ENCODE measurements at regions not wholly inside any gene's neighbourhood (a gene's known extent, or its start where the extent isn't known, plus 50 kb on each side); places are given as distances from the start of the nearest gene placed in this dataset.
A peak's percentile ranks its signal among the peaks of the same experiment; 100 is the strongest.

GRCh38 chrX:95860127-95860526, 824.5 kb upstream of the DIAPH2 start:
- Histone ChIP-seq H3K4me3 (ENCODE audit: low read length) (no peak overlapping the region), H3K27ac (ENCODE audit: low read length) (no peak overlapping the region), H3K4me1 (ENCODE audit: control insufficient read depth, insufficient read depth, low read length) (no peaks in the 10 kb centered on the region), H3K9me3 (ENCODE audit: control insufficient read depth, insufficient read depth, low read length) (no peaks in the 10 kb centered on the region), H3K27me3 (ENCODE audit: control insufficient read depth, insufficient read depth, low read length) (no peaks in the 10 kb centered on the region), H3K36me3 (ENCODE audit: control insufficient read depth, insufficient read depth, low read length) (no peaks in the 10 kb centered on the region)
- DNase-seq (ENCODE audit: low read depth, low spot score), result no peak
- WGBS (ENCODE audit: insufficient coverage, insufficient read length), result no CpG with 5 or more reads among the region's 1 CpG

GRCh38 chrX:95875661-95876060, 809.0 kb upstream of the DIAPH2 start:
- H3K27ac ChIP-seq (ENCODE audit: low read length), result no peak overlapping the region
- H3K36me3 ChIP-seq (ENCODE audit: control insufficient read depth, insufficient read depth, low read length), result no peaks in the 10 kb centered on the region
- no peak for DNase-seq (ENCODE audit: low read depth, low spot score)
- no peaks in the 10 kb centered on the region for H3K4me1 ChIP-seq (ENCODE audit: control insufficient read depth, insufficient read depth, low read length)
- no CpG with 5 or more reads among the region's 1 CpG for WGBS (ENCODE audit: insufficient coverage, insufficient read length)
- H3K4me3 ChIP-seq (ENCODE audit: low read length), result no peak overlapping the region
- H3K27me3 ChIP-seq (ENCODE audit: control insufficient read depth, insufficient read depth, low read length), result no peaks in the 10 kb centered on the region
- no peaks in the 10 kb centered on the region for H3K9me3 ChIP-seq (ENCODE audit: control insufficient read depth, insufficient read depth, low read length)

GRCh38 chrX:95878874-95879273, 805.8 kb upstream of the DIAPH2 start:
- no peaks in the 10 kb centered on the region for H3K36me3 ChIP-seq (ENCODE audit: control insufficient read depth, insufficient read depth, low read length)
- no peaks in the 10 kb centered on the region for H3K27me3 ChIP-seq (ENCODE audit: control insufficient read depth, insufficient read depth, low read length)
- DNase-seq (ENCODE audit: low read depth, low spot score), result no peak
- no peak overlapping the region for H3K4me3 ChIP-seq (ENCODE audit: low read length)
- WGBS (ENCODE audit: insufficient coverage, insufficient read length), result no CpG with 5 or more reads among the region's 4 CpGs
- no peak overlapping the region for H3K27ac ChIP-seq (ENCODE audit: low read length)
- H3K4me1 ChIP-seq (ENCODE audit: control insufficient read depth, insufficient read depth, low read length), result no peaks in the 10 kb centered on the region
- no peaks in the 10 kb centered on the region for H3K9me3 ChIP-seq (ENCODE audit: control insufficient read depth, insufficient read depth, low read length)

- WGBS (ENCODE audit: insufficient coverage, insufficient read length), result no CpG with 5 or more reads among the region's 2 CpGs
- DNase-seq (ENCODE audit: low read depth, low spot score), result no peak
- Histone ChIP-seq H3K9me3 (ENCODE audit: control insufficient read depth, insufficient read depth, low read length) (no peaks in the 10 kb centered on the region), H3K4me3 (ENCODE audit: low read length) (no peak overlapping the region), H3K27me3 (ENCODE audit: control insufficient read depth, insufficient read depth, low read length) (no peaks in the 10 kb centered on the region), H3K36me3 (ENCODE audit: control insufficient read depth, insufficient read depth, low read length) (no peaks in the 10 kb centered on the region), H3K27ac (ENCODE audit: low read length) (no peak overlapping the region), H3K4me1 (ENCODE audit: control insufficient read depth, insufficient read depth, low read length) (no peaks in the 10 kb centered on the region)
These were observed 800.5 kb upstream of the DIAPH2 start for GRCh38 chrX:95884186-95884585.

GRCh38 chrX:95885074-95885473, 799.6 kb upstream of the DIAPH2 start:
- H3K4me1 ChIP-seq (ENCODE audit: control insufficient read depth, insufficient read depth, low read length), result no peaks in the 10 kb centered on the region
- no peak for DNase-seq (ENCODE audit: low read depth, low spot score)
- no peaks in the 10 kb centered on the region for H3K9me3 ChIP-seq (ENCODE audit: control insufficient read depth, insufficient read depth, low read length)
- no peak overlapping the region for H3K4me3 ChIP-seq (ENCODE audit: low read length)
- H3K27me3 ChIP-seq (ENCODE audit: control insufficient read depth, insufficient read depth, low read length), result no peaks in the 10 kb centered on the region
- no peaks in the 10 kb centered on the region for H3K36me3 ChIP-seq (ENCODE audit: control insufficient read depth, insufficient read depth, low read length)
- no peak overlapping the region for H3K27ac ChIP-seq (ENCODE audit: low read length)
- WGBS (ENCODE audit: insufficient coverage, insufficient read length), result no CpG with 5 or more reads among the region's 3 CpGs

- no peak for DNase-seq (ENCODE audit: low read depth, low spot score)
- Histone ChIP-seq H3K4me3 (ENCODE audit: low read length) (no peak overlapping the region), H3K27ac (ENCODE audit: low read length) (no peak overlapping the region), H3K36me3 (ENCODE audit: control insufficient read depth, insufficient read depth, low read length) (no peaks in the 10 kb centered on the region), H3K9me3 (ENCODE audit: control insufficient read depth, insufficient read depth, low read length) (no peaks in the 10 kb centered on the region), H3K4me1 (ENCODE audit: control insufficient read depth, insufficient read depth, low read length) (no peaks in the 10 kb centered on the region), H3K27me3 (ENCODE audit: control insufficient read depth, insufficient read depth, low read length) (no peaks in the 10 kb centered on the region)
- WGBS (ENCODE audit: insufficient coverage, insufficient read length), result no CpG with 5 or more reads among the region's 1 CpG
These were observed 795.4 kb upstream of the DIAPH2 start for GRCh38 chrX:95889279-95889678.

GRCh38 chrX:95893636-95894035, 791.0 kb upstream of the DIAPH2 start:
- Histone ChIP-seq H3K9me3 (ENCODE audit: control insufficient read depth, insufficient read depth, low read length) (no peaks in the 10 kb centered on the region), H3K27ac (ENCODE audit: low read length) (no peak overlapping the region), H3K4me1 (ENCODE audit: control insufficient read depth, insufficient read depth, low read length) (no peaks in the 10 kb centered on the region), H3K36me3 (ENCODE audit: control insufficient read depth, insufficient read depth, low read length) (no peaks in the 10 kb centered on the region), H3K4me3 (ENCODE audit: low read length) (no peak overlapping the region), H3K27me3 (ENCODE audit: control insufficient read depth, insufficient read depth, low read length) (no peaks in the 10 kb centered on the region)
- DNase-seq (ENCODE audit: low read depth, low spot score), result no peak
- no CpG with 5 or more reads among the region's 2 CpGs for WGBS (ENCODE audit: insufficient coverage, insufficient read length)

GRCh38 chrX:95903490-95903889, 781.2 kb upstream of the DIAPH2 start:
- Histone ChIP-seq H3K4me3 (ENCODE audit: low read length) (no peak overlapping the region), H3K4me1 (ENCODE audit: control insufficient read depth, insufficient read depth, low read length) (no peaks in the 10 kb centered on the region), H3K9me3 (ENCODE audit: control insufficient read depth, insufficient read depth, low read length) (no peaks in the 10 kb centered on the region), H3K27me3 (ENCODE audit: control insufficient read depth, insufficient read depth, low read length) (no peaks in the 10 kb centered on the region), H3K27ac (ENCODE audit: low read length) (no peak overlapping the region), H3K36me3 (ENCODE audit: control insufficient read depth, insufficient read depth, low read length) (no peaks in the 10 kb centered on the region)
- no CpG with 5 or more reads among the region's 3 CpGs for WGBS (ENCODE audit: insufficient coverage, insufficient read length)
- peak; percentile 5 for DNase-seq (ENCODE audit: low read depth, low spot score)

GRCh38 chrX:95903975-95904374, 780.7 kb upstream of the DIAPH2 start:
- Histone ChIP-seq H3K4me1 (ENCODE audit: control insufficient read depth, insufficient read depth, low read length) (no peaks in the 10 kb centered on the region), H3K27ac (ENCODE audit: low read length) (no peak overlapping the region), H3K36me3 (ENCODE audit: control insufficient read depth, insufficient read depth, low read length) (no peaks in the 10 kb centered on the region), H3K9me3 (ENCODE audit: control insufficient read depth, insufficient read depth, low read length) (no peaks in the 10 kb centered on the region), H3K4me3 (ENCODE audit: low read length) (no peak overlapping the region), H3K27me3 (ENCODE audit: control insufficient read depth, insufficient read depth, low read length) (no peaks in the 10 kb centered on the region)
- WGBS (ENCODE audit: insufficient coverage, insufficient read length), result no CpG with 5 or more reads among the region's 3 CpGs
- DNase-seq (ENCODE audit: low read depth, low spot score), result no peak

GRCh38 chrX:95907081-95907480, 777.6 kb upstream of the DIAPH2 start:
- no peak overlapping the region for H3K4me3 ChIP-seq (ENCODE audit: low read length)
- H3K27ac ChIP-seq (ENCODE audit: low read length), result no peak overlapping the region
- no peaks in the 10 kb centered on the region for H3K27me3 ChIP-seq (ENCODE audit: control insufficient read depth, insufficient read depth, low read length)
- WGBS (ENCODE audit: insufficient coverage, insufficient read length), result no CpG with 5 or more reads among the region's 1 CpG
- no peak for DNase-seq (ENCODE audit: low read depth, low spot score)
- no peaks in the 10 kb centered on the region for H3K4me1 ChIP-seq (ENCODE audit: control insufficient read depth, insufficient read depth, low read length)
- H3K9me3 ChIP-seq (ENCODE audit: control insufficient read depth, insufficient read depth, low read length), result no peaks in the 10 kb centered on the region
- no peaks in the 10 kb centered on the region for H3K36me3 ChIP-seq (ENCODE audit: control insufficient read depth, insufficient read depth, low read length)

GRCh38 chrX:95911062-95911461, 773.6 kb upstream of the DIAPH2 start:
- no peak overlapping the region for H3K4me3 ChIP-seq (ENCODE audit: low read length)
- H3K4me1 ChIP-seq (ENCODE audit: control insufficient read depth, insufficient read depth, low read length), result no peaks in the 10 kb centered on the region
- H3K27ac ChIP-seq (ENCODE audit: low read length), result no peak overlapping the region
- no peak for DNase-seq (ENCODE audit: low read depth, low spot score)
- H3K27me3 ChIP-seq (ENCODE audit: control insufficient read depth, insufficient read depth, low read length), result no peaks in the 10 kb centered on the region
- no peaks in the 10 kb centered on the region for H3K36me3 ChIP-seq (ENCODE audit: control insufficient read depth, insufficient read depth, low read length)
- no peaks in the 10 kb centered on the region for H3K9me3 ChIP-seq (ENCODE audit: control insufficient read depth, insufficient read depth, low read length)
- no CpG with 5 or more reads among the region's 1 CpG for WGBS (ENCODE audit: insufficient coverage, insufficient read length)

All from iPS DF 6.9 (cell line).